ENCODE measurements at regions not wholly inside any gene's neighbourhood (a gene's known extent, or its start where the extent isn't known, plus 50 kb on each side); places are given as distances from the start of the nearest gene placed in this dataset.

DNA sequence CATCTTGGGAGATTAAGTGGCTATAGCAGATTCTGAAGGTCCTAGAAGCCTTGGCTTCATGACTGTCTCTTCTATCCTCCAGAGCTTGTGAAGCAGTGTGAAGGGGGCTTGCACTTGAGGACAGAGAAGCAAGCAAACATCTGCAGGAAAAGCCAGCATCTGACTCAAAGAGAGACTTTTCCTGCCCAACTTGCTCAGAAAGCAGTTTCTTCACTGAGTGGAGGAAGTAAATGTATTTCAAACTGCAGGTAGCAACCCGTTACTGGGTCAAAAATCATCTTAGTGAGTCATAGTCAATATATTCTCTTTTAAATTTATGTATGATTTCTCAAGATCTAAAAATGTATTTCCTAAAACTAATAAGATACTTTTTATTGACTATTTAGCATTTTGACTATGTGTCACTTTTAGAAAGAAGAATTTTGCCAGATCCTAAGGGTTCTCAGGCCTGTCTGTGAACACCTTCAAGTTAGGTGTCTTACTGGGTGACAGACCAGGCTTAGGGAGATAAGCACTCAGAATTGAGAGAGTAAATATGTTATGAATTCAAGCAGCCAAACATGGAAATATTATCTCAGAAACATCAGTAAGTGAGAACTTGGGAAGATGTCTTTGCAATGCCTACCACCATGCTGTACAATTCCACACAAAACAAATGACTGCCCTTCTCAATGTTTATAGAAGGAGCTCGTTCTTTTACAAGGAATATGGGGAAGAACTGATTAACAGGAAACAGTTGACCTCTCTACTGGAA lies 72.6 kb upstream of the DMAC1 start:
- no peak overlapping the region for H3K4me3 ChIP-seq (ENCODE audit: low read length)
- Mint-ChIP-seq H3K27me3 (ENCODE audit: insufficient read depth) (peaks cover 1% of the 10 kb centered on the region), H3K4me1 (peaks cover 1% of the 10 kb centered on the region), H3K4me3 (no peak overlapping the region), H3K36me3 (ENCODE audit: low read depth) (no peaks in the 10 kb centered on the region), H3K27ac (no peak overlapping the region), H3K9me3 (peaks cover 22% of the 10 kb centered on the region)
- no peak overlapping the region for H3K27ac ChIP-seq (ENCODE audit: low read depth, low read length)
- DNase-seq = no peak
- H3K27me3 ChIP-seq (ENCODE audit: control insufficient read depth, insufficient read depth, low read length, poor library complexity, severe bottlenecking) = no peaks in the 10 kb centered on the region
- TF ChIP-seq, protein P1, sequence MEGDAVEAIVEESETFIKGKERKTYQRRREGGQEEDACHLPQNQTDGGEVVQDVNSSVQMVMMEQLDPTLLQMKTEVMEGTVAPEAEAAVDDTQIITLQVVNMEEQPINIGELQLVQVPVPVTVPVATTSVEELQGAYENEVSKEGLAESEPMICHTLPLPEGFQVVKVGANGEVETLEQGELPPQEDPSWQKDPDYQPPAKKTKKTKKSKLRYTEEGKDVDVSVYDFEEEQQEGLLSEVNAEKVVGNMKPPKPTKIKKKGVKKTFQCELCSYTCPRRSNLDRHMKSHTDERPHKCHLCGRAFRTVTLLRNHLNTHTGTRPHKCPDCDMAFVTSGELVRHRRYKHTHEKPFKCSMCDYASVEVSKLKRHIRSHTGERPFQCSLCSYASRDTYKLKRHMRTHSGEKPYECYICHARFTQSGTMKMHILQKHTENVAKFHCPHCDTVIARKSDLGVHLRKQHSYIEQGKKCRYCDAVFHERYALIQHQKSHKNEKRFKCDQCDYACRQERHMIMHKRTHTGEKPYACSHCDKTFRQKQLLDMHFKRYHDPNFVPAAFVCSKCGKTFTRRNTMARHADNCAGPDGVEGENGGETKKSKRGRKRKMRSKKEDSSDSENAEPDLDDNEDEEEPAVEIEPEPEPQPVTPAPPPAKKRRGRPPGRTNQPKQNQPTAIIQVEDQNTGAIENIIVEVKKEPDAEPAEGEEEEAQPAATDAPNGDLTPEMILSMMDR (conservative IDR thresholded peaks at IDR 0.05) = no peak
- no peaks in the 10 kb centered on the region for H3K36me3 ChIP-seq (ENCODE audit: control insufficient read depth, insufficient read depth, low read length)
- H3K9ac ChIP-seq (ENCODE audit: extremely low read depth, low read length, poor library complexity, severe bottlenecking) = no peak overlapping the region
- no peaks in the 10 kb centered on the region for H3K4me1 ChIP-seq (ENCODE audit: control insufficient read depth, insufficient read depth, low read length)
- peaks cover 20% of the 10 kb centered on the region for H3K9me3 ChIP-seq (ENCODE audit: control insufficient read depth, low read length)
- WGBS, 2 experiments (ENCODE audit: insufficient coverage in 1 of 2, insufficient read length in 1 of 2) = 92% methylated on average over 2 of the region's 2 CpGs; no CpG with 5 or more reads in 1 of the 2 experiments

DNA sequence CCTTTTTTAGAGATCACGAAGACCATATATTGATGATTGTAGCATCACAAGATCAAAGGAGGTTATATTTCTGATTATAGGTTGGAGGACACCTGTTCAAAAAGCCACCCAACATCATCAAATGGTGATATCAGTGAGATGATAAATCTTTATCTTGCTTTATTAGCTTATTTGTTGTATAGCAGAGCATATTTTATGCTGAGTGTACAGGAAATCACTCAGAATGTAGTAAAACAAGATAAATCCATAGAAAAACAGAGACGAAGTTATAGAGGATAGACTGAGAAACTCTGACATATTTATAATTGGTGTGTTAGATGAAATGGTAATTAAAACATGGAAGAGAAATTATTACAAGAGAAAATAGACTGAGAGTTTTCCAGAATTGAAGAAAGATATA lies 69.8 kb upstream of the DMAC1 start:
- H3K9me3 Mint-ChIP-seq = peaks cover 2% of the 10 kb centered on the region
- peaks cover 1% of the 10 kb centered on the region for H3K4me1 Mint-ChIP-seq
- Histone ChIP-seq H3K9me3 (ENCODE audit: control insufficient read depth, low read length) (no peaks in the 10 kb centered on the region), H3K4me3 (ENCODE audit: low read length) (no peak overlapping the region), H3K27ac (ENCODE audit: low read depth, low read length) (no peak overlapping the region), H3K36me3 (ENCODE audit: control insufficient read depth, insufficient read depth, low read length) (no peaks in the 10 kb centered on the region), H3K4me1 (ENCODE audit: control insufficient read depth, insufficient read depth, low read length) (no peaks in the 10 kb centered on the region), H3K27me3 (ENCODE audit: control insufficient read depth, insufficient read depth, low read length, poor library complexity, severe bottlenecking) (no peaks in the 10 kb centered on the region), H3K9ac (ENCODE audit: extremely low read depth, low read length, poor library complexity, severe bottlenecking) (no peak overlapping the region)
- H3K36me3 Mint-ChIP-seq (ENCODE audit: low read depth) = no peaks in the 10 kb centered on the region
- TF ChIP-seq, protein P1 (conservative IDR thresholded peaks at IDR 0.05) = no peak
- H3K27ac Mint-ChIP-seq = no peak overlapping the region
- peaks cover 1% of the 10 kb centered on the region for H3K27me3 Mint-ChIP-seq (ENCODE audit: insufficient read depth)
- H3K4me3 Mint-ChIP-seq = no peak overlapping the region
- DNase-seq = no peak
- 83 to 97% methylated on average over 1 of the region's 2 CpGs for WGBS, 2 experiments (ENCODE audit: insufficient coverage in 1 of 2, insufficient read length in 1 of 2)

DNA sequence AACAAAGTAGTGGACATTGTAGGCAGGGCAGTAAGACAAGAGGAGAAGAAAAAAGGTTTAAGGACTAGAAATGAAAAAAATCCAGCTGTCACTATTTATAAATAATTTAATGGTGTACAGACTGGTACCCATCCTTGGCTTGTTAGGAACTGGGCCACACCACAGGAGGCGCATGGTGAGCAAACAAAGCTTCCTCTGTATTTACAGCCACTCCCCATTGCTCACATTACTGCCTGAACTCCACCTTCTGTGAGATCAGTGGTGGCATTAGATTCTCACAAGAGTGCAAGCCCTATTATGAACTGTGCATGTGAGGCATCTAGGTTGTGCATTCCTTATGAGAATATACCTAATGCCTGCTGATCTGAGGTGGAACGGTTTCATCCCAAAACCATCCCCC lies 62.6 kb upstream of the DMAC1 start:
- no peaks in the 10 kb centered on the region for H3K4me1 Mint-ChIP-seq
- H3K9me3 Mint-ChIP-seq = no peaks in the 10 kb centered on the region
- no peak overlapping the region for H3K9ac ChIP-seq (ENCODE audit: extremely low read depth, low read length, poor library complexity, severe bottlenecking)
- no peaks in the 10 kb centered on the region for H3K4me1 ChIP-seq (ENCODE audit: control insufficient read depth, insufficient read depth, low read length)
- H3K4me3 Mint-ChIP-seq = no peak overlapping the region
- peaks cover 5% of the 10 kb centered on the region for H3K27me3 Mint-ChIP-seq (ENCODE audit: insufficient read depth)
- WGBS, 2 experiments (ENCODE audit: insufficient coverage in 1 of 2, insufficient read length in 1 of 2) = 80 to 90% methylated on average over 1 to 2 of the region's 2 CpGs
- H3K27me3 ChIP-seq (ENCODE audit: control insufficient read depth, insufficient read depth, low read length, poor library complexity, severe bottlenecking) = no peaks in the 10 kb centered on the region
- H3K36me3 ChIP-seq (ENCODE audit: control insufficient read depth, insufficient read depth, low read length) = no peaks in the 10 kb centered on the region
- no peaks in the 10 kb centered on the region for H3K9me3 ChIP-seq (ENCODE audit: control insufficient read depth, low read length)
- TF ChIP-seq, protein P1 (conservative IDR thresholded peaks at IDR 0.05) = no peak
- DNase-seq = no peak
- no peak overlapping the region for H3K27ac Mint-ChIP-seq
- no peaks in the 10 kb centered on the region for H3K36me3 Mint-ChIP-seq (ENCODE audit: low read depth)
- no peak overlapping the region for H3K27ac ChIP-seq (ENCODE audit: low read depth, low read length)
- H3K4me3 ChIP-seq (ENCODE audit: low read length) = no peak overlapping the region
